Sigmoid colon (tissue), 3 donors: ENCODE measurements at regions not wholly inside any gene's neighbourhood (a gene's known extent, or its start where the extent isn't known, plus 50 kb on each side); places are given as distances from the start of the nearest gene placed in this dataset.

Experiments used
- POLR2A ChIP-seq, 2 donors: fragments of 450-650 bp; IDR thresholded peaks; one replicate each; pipeline ENCODE4 v1.6.1; 2016; ENCODE audit warnings: antibody characterized with exemption in 2 of 2, mild to moderate bottlenecking in 2 of 2, moderate library complexity in 2 of 2
- TF ChIP-seq, protein P1 (sequence below), 4 experiments: fragments of 450-650 bp in 3 of 4; fragments of 200-600 bp in 1 of 4; IDR thresholded peaks; one replicate each; pipeline ENCODE4 v1.5.1; 2016 to 2019; ENCODE audit warnings: antibody characterized with exemption in 4 of 4, mild to moderate bottlenecking in 3 of 4, moderate library complexity in 2 of 4

DNA sequence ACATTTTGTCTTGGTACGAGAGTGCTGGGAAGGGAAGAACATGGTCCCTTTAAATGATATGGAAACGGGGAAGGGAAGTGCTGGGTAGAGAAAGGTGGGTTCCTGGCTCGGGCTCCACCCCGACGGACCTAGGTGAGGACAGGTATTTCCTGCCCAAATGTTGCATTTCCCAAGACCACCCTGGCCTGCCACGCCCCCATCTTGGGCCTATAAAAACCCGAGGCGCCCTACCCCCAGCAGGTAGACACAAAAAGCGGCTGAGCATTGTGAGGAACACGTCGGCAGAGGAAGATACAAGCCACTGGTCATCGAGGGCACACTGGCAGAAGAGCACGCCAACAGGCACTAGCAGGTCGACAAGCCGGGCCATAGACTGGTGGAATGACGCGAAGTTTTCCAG is 99.4 kb downstream of the AASDHPPT start:
- TF ChIP-seq, protein P1, sequence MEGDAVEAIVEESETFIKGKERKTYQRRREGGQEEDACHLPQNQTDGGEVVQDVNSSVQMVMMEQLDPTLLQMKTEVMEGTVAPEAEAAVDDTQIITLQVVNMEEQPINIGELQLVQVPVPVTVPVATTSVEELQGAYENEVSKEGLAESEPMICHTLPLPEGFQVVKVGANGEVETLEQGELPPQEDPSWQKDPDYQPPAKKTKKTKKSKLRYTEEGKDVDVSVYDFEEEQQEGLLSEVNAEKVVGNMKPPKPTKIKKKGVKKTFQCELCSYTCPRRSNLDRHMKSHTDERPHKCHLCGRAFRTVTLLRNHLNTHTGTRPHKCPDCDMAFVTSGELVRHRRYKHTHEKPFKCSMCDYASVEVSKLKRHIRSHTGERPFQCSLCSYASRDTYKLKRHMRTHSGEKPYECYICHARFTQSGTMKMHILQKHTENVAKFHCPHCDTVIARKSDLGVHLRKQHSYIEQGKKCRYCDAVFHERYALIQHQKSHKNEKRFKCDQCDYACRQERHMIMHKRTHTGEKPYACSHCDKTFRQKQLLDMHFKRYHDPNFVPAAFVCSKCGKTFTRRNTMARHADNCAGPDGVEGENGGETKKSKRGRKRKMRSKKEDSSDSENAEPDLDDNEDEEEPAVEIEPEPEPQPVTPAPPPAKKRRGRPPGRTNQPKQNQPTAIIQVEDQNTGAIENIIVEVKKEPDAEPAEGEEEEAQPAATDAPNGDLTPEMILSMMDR (IDR thresholded peaks at IDR 0.05), result no peak
- TF ChIP-seq POLR2A (IDR thresholded peaks at IDR 0.05), result no peak
